GM19043 (cell line): ENCODE measurements at regions not wholly inside any gene's neighbourhood (a gene's known extent, or its start where the extent isn't known, plus 50 kb on each side); places are given as distances from the start of the nearest gene placed in this dataset.

Experiments used
- ATAC-seq: cut with Tn5 transposase; IDR thresholded peaks from one replicate; pipeline ENCODE4 v1.9.1; 2021; ENCODE audit warnings: low read depth; ENCODE audit not compliant: unreplicated experiment

DNA sequence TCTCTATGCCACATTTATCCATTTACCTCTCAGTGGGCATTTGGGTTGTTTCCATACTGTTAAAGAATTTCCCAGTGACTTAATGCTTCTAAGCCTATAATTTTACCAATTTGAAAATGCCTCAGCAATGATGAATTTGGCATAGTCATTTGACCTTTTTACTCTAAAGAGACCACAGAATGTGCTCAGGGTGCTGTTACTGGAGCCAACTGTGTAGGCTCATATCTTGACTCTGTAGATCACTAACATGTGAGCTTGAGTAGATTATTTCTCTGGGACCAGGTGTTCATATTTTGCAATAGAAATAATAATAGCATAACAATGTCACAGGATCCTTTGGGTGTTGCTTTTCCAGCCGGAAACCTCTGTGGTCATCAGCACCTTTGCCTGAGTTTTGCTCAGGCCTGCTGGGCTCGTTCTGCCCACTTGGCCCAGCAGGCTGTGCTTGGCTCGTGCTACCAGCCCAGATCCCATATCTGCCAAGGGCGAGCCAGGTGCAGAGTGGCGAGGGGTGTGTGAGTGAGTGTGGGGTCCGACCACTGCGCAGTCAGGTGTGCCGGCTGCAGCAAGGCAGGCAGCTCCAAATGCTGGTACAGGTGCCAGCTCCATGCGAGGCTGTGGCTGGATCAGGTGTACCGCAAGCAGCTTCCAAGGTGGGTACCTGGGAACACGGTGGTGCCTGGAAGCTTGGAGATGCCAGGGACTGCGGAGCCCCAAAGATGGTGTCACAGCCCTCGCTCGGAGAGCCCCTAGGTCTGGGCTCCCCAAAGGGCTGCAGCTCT lies 70.6 kb upstream of the ANK2 start:
- ATAC-seq: no peak

DNA sequence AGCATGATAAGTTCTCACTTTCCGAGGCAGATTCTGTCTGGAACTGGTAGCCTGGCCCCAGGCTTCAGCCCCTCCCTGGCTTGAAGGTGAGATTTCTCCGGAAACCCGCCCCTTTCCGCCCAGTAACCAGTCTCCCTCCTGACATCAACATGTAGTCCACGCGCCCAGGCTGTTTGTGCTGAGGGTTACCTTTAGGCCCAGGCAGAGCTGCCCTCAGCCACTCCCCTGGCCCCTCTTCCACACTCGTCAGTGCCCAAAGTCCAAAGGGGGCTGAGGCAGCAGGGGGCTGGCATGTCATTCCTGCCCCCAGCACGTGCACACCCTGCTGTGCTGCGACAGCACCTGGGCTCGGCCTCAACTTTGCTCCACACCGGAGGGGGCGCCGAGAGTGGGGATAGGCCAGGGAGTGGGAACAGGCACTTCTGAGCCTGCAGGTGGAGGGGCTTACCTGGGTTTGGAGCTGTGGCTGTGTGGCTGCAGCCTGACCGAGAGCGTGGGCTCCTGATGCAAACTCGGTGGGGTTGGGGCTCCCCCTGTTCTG lies 69.5 kb upstream of the ANK2 start:
- ATAC-seq: no peak

DNA sequence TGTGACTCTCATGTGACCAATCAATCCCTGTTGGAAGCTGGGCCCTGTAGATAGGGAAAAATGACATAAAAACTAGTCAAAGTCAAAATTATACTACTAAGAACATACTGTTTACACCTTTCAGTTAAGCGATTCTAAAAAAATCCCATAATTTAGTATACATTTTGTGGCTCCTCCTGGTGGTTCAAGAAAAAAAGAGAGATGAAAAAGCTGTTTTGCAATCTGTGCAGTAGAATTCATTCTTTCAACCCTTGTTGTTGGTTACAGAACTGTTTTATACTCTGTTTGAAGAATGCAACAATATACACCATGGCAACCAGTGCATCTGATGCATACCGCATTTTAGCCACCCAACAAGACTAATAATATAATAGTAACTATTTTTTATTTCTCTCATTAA lies 66.8 kb upstream of the ANK2 start:
- no peak for ATAC-seq

DNA sequence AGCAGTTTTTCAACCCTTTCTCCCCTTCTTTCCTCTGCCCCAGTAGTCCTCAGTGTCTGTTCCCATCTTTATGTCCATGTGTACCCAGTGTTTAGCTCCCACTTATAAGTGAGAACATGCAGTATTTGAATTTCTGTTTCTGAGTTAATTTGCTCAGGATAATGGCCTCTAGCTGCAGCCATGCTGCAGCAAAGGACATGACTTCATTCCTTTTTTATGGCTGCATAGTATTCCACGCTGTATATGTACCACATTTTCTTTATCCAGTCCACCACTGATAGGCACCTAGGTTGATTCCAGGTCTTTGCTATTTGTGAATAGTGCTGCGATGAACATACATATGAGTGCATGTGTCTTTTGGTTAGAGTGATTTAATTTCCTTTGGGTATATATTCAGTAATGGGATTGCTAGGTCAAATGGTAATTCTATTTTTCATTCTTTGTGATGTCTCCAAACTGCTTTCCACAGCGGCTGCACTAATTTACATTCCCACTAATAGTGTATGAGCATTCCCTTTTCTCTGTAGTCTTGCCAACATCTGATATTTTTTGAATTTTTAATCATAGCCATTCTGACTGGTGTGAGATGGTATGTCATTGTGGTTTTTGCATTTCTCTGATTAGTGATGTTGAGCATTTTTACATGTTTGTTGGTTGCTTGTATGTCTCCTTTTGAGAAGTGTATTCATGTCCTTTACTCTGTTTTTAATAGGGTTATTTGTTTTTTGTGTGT lies 54.6 kb upstream of the ANK2 start:
- ATAC-seq: no peak
